ENCODE measurements at regions not wholly inside any gene's neighbourhood (a gene's known extent, or its start where the extent isn't known, plus 50 kb on each side); places are given as distances from the start of the nearest gene placed in this dataset.

GRCh38 chr10:129140921-129141885, 325.8 kb upstream of the MGMT start:
- Histone ChIP-seq H3K9me3 (no peaks in the 10 kb centered on the region), H3K4me1 (no peaks in the 10 kb centered on the region), H3K4me3 (no peak overlapping the region), H3K27ac (no peak overlapping the region), H3K27me3 (no peaks in the 10 kb centered on the region), H3K36me3 (no peaks in the 10 kb centered on the region)
- no peak for TF ChIP-seq POLR2A (IDR thresholded peaks at IDR 0.05)
- TF ChIP-seq CTCF (IDR thresholded peaks at IDR 0.05) = no peak
- intact Hi-C loops (cut with DNase I; ENCODE audit: low total_unique reads) = no loop called here
- DNase-seq = no peak

GRCh38 chr10:129151281-129151680, 315.8 kb upstream of the MGMT start:
- no peak for DNase-seq
- intact Hi-C loops (cut with DNase I; ENCODE audit: low total_unique reads) = no loop called here
- no peaks in the 10 kb centered on the region for H3K4me1 ChIP-seq
- H3K4me3 ChIP-seq = no peak overlapping the region
- H3K36me3 ChIP-seq = no peaks in the 10 kb centered on the region
- TF ChIP-seq POLR2A (IDR thresholded peaks at IDR 0.05) = no peak
- no peaks in the 10 kb centered on the region for H3K9me3 ChIP-seq
- no peak overlapping the region for H3K27ac ChIP-seq
- H3K27me3 ChIP-seq = no peaks in the 10 kb centered on the region

GRCh38 chr10:129156406-129156805, 310.6 kb upstream of the MGMT start:
- Histone ChIP-seq H3K9me3 (peaks cover 0 to 4% of the 10 kb centered on the region in 2 donors), H3K36me3 (no peaks in the 10 kb centered on the region), H3K27ac (no peak overlapping the region), H3K27me3 (no peaks in the 10 kb centered on the region), H3K4me3 (no peak overlapping the region), H3K4me1 (no peaks in the 10 kb centered on the region)
- no peak for DNase-seq
- no peak for TF ChIP-seq CTCF (IDR thresholded peaks at IDR 0.05)
- TF ChIP-seq POLR2A (IDR thresholded peaks at IDR 0.05) = no peak
- intact Hi-C loops (cut with DNase I; ENCODE audit: low total_unique reads) = no loop called here

- H3K27me3 ChIP-seq = no peaks in the 10 kb centered on the region
- H3K9me3 ChIP-seq = peaks cover 0 to 4% of the 10 kb centered on the region in 2 donors
- no peak for TF ChIP-seq CTCF (IDR thresholded peaks at IDR 0.05)
- TF ChIP-seq POLR2A (IDR thresholded peaks at IDR 0.05) = no peak
- no peak for DNase-seq
- no peaks in the 10 kb centered on the region for H3K4me1 ChIP-seq
- H3K4me3 ChIP-seq = no peak overlapping the region
- intact Hi-C loops (cut with DNase I; ENCODE audit: low total_unique reads) = no loop called here
- H3K27ac ChIP-seq = no peak overlapping the region
- H3K36me3 ChIP-seq = no peaks in the 10 kb centered on the region
Measured at GRCh38 chr10:129157185-129157584, 309.9 kb upstream of the MGMT start.

- no peak for DNase-seq
- peaks cover 0 to 4% of the 10 kb centered on the region in 2 donors for H3K9me3 ChIP-seq
- TF ChIP-seq POLR2A (IDR thresholded peaks at IDR 0.05) = no peak
- TF ChIP-seq CTCF (IDR thresholded peaks at IDR 0.05) = no peak
- no peaks in the 10 kb centered on the region for H3K4me1 ChIP-seq
- no peak overlapping the region for H3K27ac ChIP-seq
- H3K4me3 ChIP-seq = no peak overlapping the region
- no peaks in the 10 kb centered on the region for H3K36me3 ChIP-seq
- H3K27me3 ChIP-seq = no peaks in the 10 kb centered on the region
- intact Hi-C loops (cut with DNase I; ENCODE audit: low total_unique reads) = no loop called here
Measured at GRCh38 chr10:129161150-129161549, 305.9 kb upstream of the MGMT start.

Measured in uterus (tissue), 3 donors.